Lower leg skin (tissue), 4 donors: ENCODE measurements at regions not wholly inside any gene's neighbourhood (a gene's known extent, or its start where the extent isn't known, plus 50 kb on each side); places are given as distances from the start of the nearest gene placed in this dataset.

Source experiments
- DNase-seq, 2 donors: peaks; one replicate each; pipeline ENCODE4 v3.0.0-alpha.2; 2019; ENCODE audit warnings: low spot score in 2 of 2
- H3K4me3 ChIP-seq: fragments of 200-600 bp; sonication (generic); 2 replicates; pipeline ENCODE4 v1.5.1; 2017; ENCODE audit warnings: mild to moderate bottlenecking, low read depth; ENCODE audit not compliant: poor library complexity, severe bottlenecking
- CTCF ChIP-seq, 3 donors: fragments of 450-650 bp; IDR thresholded peaks; one replicate each; pipeline ENCODE4 v1.5.1; 2016; ENCODE audit warnings: antibody characterized with exemption in 3 of 3, mild to moderate bottlenecking in 3 of 3, moderate library complexity in 2 of 3
- POLR2A ChIP-seq, 2 donors: fragments of 450-650 bp; IDR thresholded peaks; one replicate each; pipeline ENCODE4 v1.6.1; 2016 to 2017; ENCODE audit warnings: antibody characterized with exemption in 2 of 2, mild to moderate bottlenecking in 1 of 2, moderate library complexity in 1 of 2
- WGBS, 2 donors: methylation state at CpG; one replicate each; pipeline ENCODE4 v1.1.5; 2018; 5-methylcytosine and 5-hydroxymethylcytosine counted together
- intact Hi-C: fragments of 100-400 bp; cut with DNase I; formaldehyde crosslinking; loops from one replicate; pipeline ENCODE4 v1.15.0; 2023; ENCODE audit warnings: low total_unique reads

- 44 to 51% methylated on average over 8 of the region's 8 CpGs for WGBS, 2 donors
- no peak for DNase-seq
- H3K4me3 ChIP-seq = no peak overlapping the region
- TF ChIP-seq CTCF (IDR thresholded peaks at IDR 0.05) = no peak
- intact Hi-C loops = no loop called here
Observed at GRCh38 chr7:130903358-130903974, 169.5 kb upstream of the KLF14 start.

- intact Hi-C loops = no loop called here
- WGBS, 2 donors = 34 to 37% methylated on average over 9 of the region's 9 CpGs
- no peak overlapping the region for H3K4me3 ChIP-seq
- TF ChIP-seq CTCF (IDR thresholded peaks at IDR 0.05) (no peak), POLR2A (IDR thresholded peaks at IDR 0.05) (no peak)
- DNase-seq = peak in 1 of 2 donors; percentile 84
Observed at GRCh38 chr7:130904031-130904757, 170.2 kb upstream of the KLF14 start.

- no peak overlapping the region for H3K4me3 ChIP-seq
- intact Hi-C loops = no loop called here
- WGBS, 2 donors = 45 to 53% methylated on average over 5 of the region's 5 CpGs
- no peak for TF ChIP-seq POLR2A (IDR thresholded peaks at IDR 0.05)
- no peak for TF ChIP-seq CTCF (IDR thresholded peaks at IDR 0.05)
- DNase-seq = no peak
Observed at GRCh38 chr7:130904792-130905191, 170.8 kb upstream of the KLF14 start.

GRCh38 chr7:130906575-130906974, 172.6 kb upstream of the KLF14 start:
- no peak for DNase-seq
- H3K4me3 ChIP-seq = no peak overlapping the region
- 96 to 97% methylated on average over 1 of the region's 1 CpG for WGBS, 2 donors
- intact Hi-C loops = no loop called here
- no peak for TF ChIP-seq CTCF (IDR thresholded peaks at IDR 0.05)
- TF ChIP-seq POLR2A (IDR thresholded peaks at IDR 0.05) = no peak

- no peak for TF ChIP-seq CTCF (IDR thresholded peaks at IDR 0.05)
- no peak for TF ChIP-seq POLR2A (IDR thresholded peaks at IDR 0.05)
- intact Hi-C loops = no loop called here
- H3K4me3 ChIP-seq = no peak overlapping the region
- WGBS, 2 donors = 93 to 95% methylated on average over 4 of the region's 4 CpGs
- DNase-seq = no peak
Observed at GRCh38 chr7:130907439-130907838, 173.4 kb upstream of the KLF14 start.
